ENCODE measurements at regions not wholly inside any gene's neighbourhood (a gene's known extent, or its start where the extent isn't known, plus 50 kb on each side); places are given as distances from the start of the nearest gene placed in this dataset.

DNA sequence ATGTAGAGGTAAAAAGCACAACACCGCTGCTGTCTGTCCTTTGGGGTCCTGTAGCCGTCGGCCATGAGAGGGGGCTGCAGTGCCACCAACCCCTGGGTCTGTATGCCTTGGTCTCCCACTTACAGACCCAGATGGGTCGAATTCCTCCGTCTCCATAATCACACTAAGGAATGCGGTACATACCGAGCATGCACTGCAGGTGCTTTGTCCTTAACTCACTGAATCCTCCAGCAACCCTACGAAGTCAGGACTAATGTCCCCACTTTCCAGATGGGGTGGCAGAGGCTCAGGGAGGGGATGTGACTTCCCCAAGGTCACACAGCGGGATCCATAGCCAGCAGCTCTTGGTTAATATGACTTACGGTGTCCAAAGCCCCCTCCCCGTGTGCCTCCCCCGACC lies 219.9 kb upstream of the CIBAR2 start:
- peak overlapping the region; percentile 56; the same call in 1 of the 2 replicates for H3K27ac ChIP-seq (ENCODE audit: low read length)
- CTCF ChIA-PET = interaction anchor here (0.7 kb wide), 1 partner anchor 10 kb away, joined by 7 read pairs; no protein-coding TSS in a partner anchor

GRCh38 chr16:85333337-85333736 lies 221.1 kb upstream of the CIBAR2 start:
- intact Hi-C loops (cut with micrococcal nuclease; ENCODE audit: unreplicated experiment) = no loop called here
- TF ChIP-seq SIN3A (IDR thresholded peaks at IDR 0.05; ENCODE audit: borderline replicate concordance, insufficient read depth, low read depth, low read length) (no peak), TCF7L2 (IDR thresholded peaks at IDR 0.05; ENCODE audit: low read depth, low read length) (no peak), REST (IDR thresholded peaks at IDR 0.05; ENCODE audit: insufficient read depth in 1 of 2, low read depth in 2 of 2, low read length in 1 of 2) (no peak), POLR2AphosphoS5 (IDR thresholded peaks at IDR 0.05; ENCODE audit: low read depth, low read length) (no peak)
- TF ChIP-seq, protein P1, sequence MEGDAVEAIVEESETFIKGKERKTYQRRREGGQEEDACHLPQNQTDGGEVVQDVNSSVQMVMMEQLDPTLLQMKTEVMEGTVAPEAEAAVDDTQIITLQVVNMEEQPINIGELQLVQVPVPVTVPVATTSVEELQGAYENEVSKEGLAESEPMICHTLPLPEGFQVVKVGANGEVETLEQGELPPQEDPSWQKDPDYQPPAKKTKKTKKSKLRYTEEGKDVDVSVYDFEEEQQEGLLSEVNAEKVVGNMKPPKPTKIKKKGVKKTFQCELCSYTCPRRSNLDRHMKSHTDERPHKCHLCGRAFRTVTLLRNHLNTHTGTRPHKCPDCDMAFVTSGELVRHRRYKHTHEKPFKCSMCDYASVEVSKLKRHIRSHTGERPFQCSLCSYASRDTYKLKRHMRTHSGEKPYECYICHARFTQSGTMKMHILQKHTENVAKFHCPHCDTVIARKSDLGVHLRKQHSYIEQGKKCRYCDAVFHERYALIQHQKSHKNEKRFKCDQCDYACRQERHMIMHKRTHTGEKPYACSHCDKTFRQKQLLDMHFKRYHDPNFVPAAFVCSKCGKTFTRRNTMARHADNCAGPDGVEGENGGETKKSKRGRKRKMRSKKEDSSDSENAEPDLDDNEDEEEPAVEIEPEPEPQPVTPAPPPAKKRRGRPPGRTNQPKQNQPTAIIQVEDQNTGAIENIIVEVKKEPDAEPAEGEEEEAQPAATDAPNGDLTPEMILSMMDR (IDR thresholded peaks at IDR 0.05) = no peak
- Histone ChIP-seq H3K27ac (ENCODE audit: low read length) (peak overlapping the region; percentile 56), H3K27me3 (ENCODE audit: control insufficient read depth, insufficient read depth, low read length) (no peaks in the 10 kb centered on the region), H3K9me3 (ENCODE audit: control insufficient read depth, insufficient read depth, low read depth, low read length) (no peaks in the 10 kb centered on the region), H3K36me3 (ENCODE audit: control insufficient read depth, insufficient read depth, low read length) (no peaks in the 10 kb centered on the region), H3K4me3 (ENCODE audit: low read depth in 2 of 2, low read length in 2 of 2) (no peak overlapping the region), H3K4me1 (ENCODE audit: control insufficient read depth, insufficient read depth, low read length) (peaks cover 41% of the 10 kb centered on the region)
- ChIA-PET CTCF (no interaction called here), POLR2A (no interaction called here)
- no TSS peak for BruUV-seq (replicated peaks)
- DNase-seq (ENCODE audit: low read depth, low spot score) = no peak
- no peak for ATAC-seq
- in situ Hi-C loops (cut with HindIII; ENCODE audit: low pct_unique_long_range_greater_than_20kb, low sequenced_read_pairs) = no loop called here

More for the DNA sequence above, 219.9 kb upstream of the CIBAR2 start:
- no peak for ATAC-seq
- Histone ChIP-seq H3K36me3 (ENCODE audit: control insufficient read depth, insufficient read depth, low read length) (no peaks in the 10 kb centered on the region), H3K4me3 (ENCODE audit: low read depth in 2 of 2, low read length in 2 of 2) (no peak overlapping the region), H3K9me3 (ENCODE audit: control insufficient read depth, insufficient read depth, low read depth, low read length) (no peaks in the 10 kb centered on the region), H3K4me1 (ENCODE audit: control insufficient read depth, insufficient read depth, low read length) (peaks cover 47% of the 10 kb centered on the region), H3K27me3 (ENCODE audit: control insufficient read depth, insufficient read depth, low read length) (no peaks in the 10 kb centered on the region)
- no TSS peak for BruUV-seq (replicated peaks)
- POLR2A ChIA-PET = no interaction called here
- intact Hi-C loops (cut with micrococcal nuclease; ENCODE audit: unreplicated experiment) = no loop called here
- no peak for DNase-seq (ENCODE audit: low read depth, low spot score)
- TF ChIP-seq, protein P1 (IDR thresholded peaks at IDR 0.05) = no peak
- TF ChIP-seq REST (IDR thresholded peaks at IDR 0.05; ENCODE audit: insufficient read depth in 1 of 2, low read depth in 2 of 2, low read length in 1 of 2) = no peak
- no peak for TF ChIP-seq TCF7L2 (IDR thresholded peaks at IDR 0.05; ENCODE audit: low read depth, low read length)
- TF ChIP-seq POLR2AphosphoS5 (IDR thresholded peaks at IDR 0.05; ENCODE audit: low read depth, low read length) = no peak
- no peak for TF ChIP-seq SIN3A (IDR thresholded peaks at IDR 0.05; ENCODE audit: borderline replicate concordance, insufficient read depth, low read depth, low read length)
- in situ Hi-C loops (cut with HindIII; ENCODE audit: low pct_unique_long_range_greater_than_20kb, low sequenced_read_pairs) = no loop called here
